ENCODE measurements at regions not wholly inside any gene's neighbourhood (a gene's known extent, or its start where the extent isn't known, plus 50 kb on each side); places are given as distances from the start of the nearest gene placed in this dataset.

DNA sequence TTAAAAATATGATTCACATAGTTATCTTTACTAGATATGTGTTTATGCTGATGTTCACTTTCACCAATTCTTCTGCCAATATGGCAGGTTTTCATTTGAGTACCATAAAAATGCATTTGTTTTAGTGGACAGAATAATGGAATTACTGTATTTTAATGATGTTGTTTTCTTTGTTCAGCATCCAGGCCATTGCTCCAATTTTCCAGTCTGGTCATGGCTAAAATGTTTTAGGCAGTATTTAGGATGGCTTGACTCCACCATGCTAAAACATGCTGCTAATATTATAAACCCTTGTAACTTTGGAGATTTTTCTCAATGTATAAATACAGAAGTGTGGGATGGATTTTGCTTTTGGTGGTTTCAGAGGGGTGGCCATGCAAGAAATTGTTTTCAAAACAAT, 273.0 kb upstream of the RPS23 start:
- Mint-ChIP-seq H3K27me3 (ENCODE audit: low read depth) (peaks cover 4% of the 10 kb centered on the region), H3K9me3 (no peaks in the 10 kb centered on the region), H3K4me3 (no peak overlapping the region), H3K27ac (peak overlapping the region; percentile 27 to 63 (median 61)), H3K4me1 (peaks cover 34% of the 10 kb centered on the region), H3K36me3 (ENCODE audit: low read depth) (no peaks in the 10 kb centered on the region)
- TF ChIP-seq, protein P1, sequence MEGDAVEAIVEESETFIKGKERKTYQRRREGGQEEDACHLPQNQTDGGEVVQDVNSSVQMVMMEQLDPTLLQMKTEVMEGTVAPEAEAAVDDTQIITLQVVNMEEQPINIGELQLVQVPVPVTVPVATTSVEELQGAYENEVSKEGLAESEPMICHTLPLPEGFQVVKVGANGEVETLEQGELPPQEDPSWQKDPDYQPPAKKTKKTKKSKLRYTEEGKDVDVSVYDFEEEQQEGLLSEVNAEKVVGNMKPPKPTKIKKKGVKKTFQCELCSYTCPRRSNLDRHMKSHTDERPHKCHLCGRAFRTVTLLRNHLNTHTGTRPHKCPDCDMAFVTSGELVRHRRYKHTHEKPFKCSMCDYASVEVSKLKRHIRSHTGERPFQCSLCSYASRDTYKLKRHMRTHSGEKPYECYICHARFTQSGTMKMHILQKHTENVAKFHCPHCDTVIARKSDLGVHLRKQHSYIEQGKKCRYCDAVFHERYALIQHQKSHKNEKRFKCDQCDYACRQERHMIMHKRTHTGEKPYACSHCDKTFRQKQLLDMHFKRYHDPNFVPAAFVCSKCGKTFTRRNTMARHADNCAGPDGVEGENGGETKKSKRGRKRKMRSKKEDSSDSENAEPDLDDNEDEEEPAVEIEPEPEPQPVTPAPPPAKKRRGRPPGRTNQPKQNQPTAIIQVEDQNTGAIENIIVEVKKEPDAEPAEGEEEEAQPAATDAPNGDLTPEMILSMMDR (IDR thresholded peaks at IDR 0.05; ENCODE audit: unreplicated experiment in 3 of 3), result no peak

DNA sequence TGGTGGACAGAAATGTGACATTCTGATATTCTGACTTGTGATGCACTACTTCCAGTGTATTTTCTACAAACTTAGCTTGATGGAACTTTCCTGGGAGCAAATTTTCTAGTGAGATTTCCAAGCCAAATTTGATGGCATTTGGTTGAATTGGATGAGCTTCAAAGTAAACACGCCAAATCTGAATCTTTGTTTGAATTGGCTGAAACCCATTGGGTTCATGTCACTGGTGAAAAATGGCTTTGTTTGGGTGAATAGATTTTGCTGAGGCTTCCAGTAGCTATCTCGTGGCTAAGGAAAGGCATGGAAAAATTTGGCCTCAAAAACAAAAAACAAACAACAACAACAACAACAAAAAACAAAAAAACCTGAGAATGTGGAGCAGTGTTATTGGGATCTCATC, 271.1 kb upstream of the RPS23 start:
- peaks cover 4% of the 10 kb centered on the region for H3K9me3 Mint-ChIP-seq
- no peak overlapping the region for H3K27ac Mint-ChIP-seq
- no peak overlapping the region for H3K4me3 Mint-ChIP-seq
- peaks cover 4% of the 10 kb centered on the region for H3K36me3 Mint-ChIP-seq (ENCODE audit: low read depth)
- peaks cover 4% of the 10 kb centered on the region for H3K27me3 Mint-ChIP-seq (ENCODE audit: low read depth)
- TF ChIP-seq, protein P1 (IDR thresholded peaks at IDR 0.05; ENCODE audit: unreplicated experiment in 3 of 3), result no peak
- H3K4me1 Mint-ChIP-seq, result peaks cover 29% of the 10 kb centered on the region

DNA sequence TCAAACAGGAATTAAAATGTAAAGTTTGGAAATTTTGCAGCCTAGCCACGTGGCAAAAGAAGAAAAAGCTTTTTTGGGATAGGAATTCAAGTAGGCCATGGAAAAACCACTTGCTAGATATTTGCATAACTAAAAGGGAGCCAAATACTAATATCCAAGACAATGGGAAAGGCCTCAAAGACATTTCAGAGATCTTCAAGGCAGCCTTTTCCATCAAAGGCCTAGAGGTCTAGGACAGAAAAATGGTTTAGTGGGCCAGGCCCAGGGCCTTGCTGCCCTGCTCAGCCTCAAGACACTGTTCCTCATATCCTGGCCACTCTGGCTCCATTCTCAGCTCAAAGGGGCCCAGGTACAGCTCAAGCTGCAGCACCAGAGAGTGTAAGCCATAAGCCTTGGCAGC, 265.9 kb upstream of the RPS23 start:
- peaks cover 4% of the 10 kb centered on the region for H3K27me3 Mint-ChIP-seq (ENCODE audit: low read depth)
- H3K4me3 Mint-ChIP-seq, result no peak overlapping the region
- H3K27ac Mint-ChIP-seq, result no peak overlapping the region
- peaks cover 4% of the 10 kb centered on the region for H3K36me3 Mint-ChIP-seq (ENCODE audit: low read depth)
- H3K9me3 Mint-ChIP-seq, result peaks cover 11% of the 10 kb centered on the region
- TF ChIP-seq, protein P1 (IDR thresholded peaks at IDR 0.05; ENCODE audit: unreplicated experiment in 3 of 3), result no peak
- no peaks in the 10 kb centered on the region for H3K4me1 Mint-ChIP-seq

DNA sequence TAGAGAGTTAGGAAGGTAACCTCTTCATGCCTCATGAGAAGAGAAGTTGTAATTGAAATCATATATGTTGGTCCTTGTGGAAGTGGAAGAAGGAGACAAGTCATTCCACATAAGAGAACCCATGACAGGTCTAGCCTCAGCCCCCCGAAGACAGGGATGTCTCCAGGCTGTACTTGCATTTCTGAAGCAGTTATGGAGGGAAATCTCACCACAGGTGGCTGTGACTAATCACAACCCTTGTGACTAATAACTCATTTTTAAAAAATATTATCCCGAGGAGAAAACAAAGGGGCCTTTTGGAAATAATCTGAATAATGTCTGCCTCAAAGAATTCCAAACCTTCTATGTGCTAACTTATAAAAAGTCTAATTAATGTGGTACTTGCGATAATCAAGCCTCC, 262.1 kb upstream of the RPS23 start:
- Mint-ChIP-seq H3K36me3 (ENCODE audit: low read depth) (no peaks in the 10 kb centered on the region), H3K27me3 (ENCODE audit: low read depth) (no peaks in the 10 kb centered on the region), H3K4me3 (no peak overlapping the region), H3K4me1 (peaks cover 19% of the 10 kb centered on the region), H3K9me3 (peaks cover 7% of the 10 kb centered on the region), H3K27ac (peak overlapping the region in 2 of 3 experiments; percentile 28 to 90)
- TF ChIP-seq, protein P1 (IDR thresholded peaks at IDR 0.05; ENCODE audit: unreplicated experiment in 3 of 3), result no peak

- TF ChIP-seq, protein P1 (IDR thresholded peaks at IDR 0.05; ENCODE audit: unreplicated experiment in 3 of 3), result no peak
- no peaks in the 10 kb centered on the region for H3K36me3 Mint-ChIP-seq (ENCODE audit: low read depth)
- peaks cover 12% of the 10 kb centered on the region for H3K9me3 Mint-ChIP-seq
- H3K4me3 Mint-ChIP-seq, result no peak overlapping the region
- H3K27ac Mint-ChIP-seq, result peak overlapping the region; percentile 89 to 90 (median 90)
- no peaks in the 10 kb centered on the region for H3K27me3 Mint-ChIP-seq (ENCODE audit: low read depth)
- H3K4me1 Mint-ChIP-seq, result peaks cover 26% of the 10 kb centered on the region
Observed at GRCh38 chr5:82538339-82539034, 260.3 kb upstream of the RPS23 start.

DNA sequence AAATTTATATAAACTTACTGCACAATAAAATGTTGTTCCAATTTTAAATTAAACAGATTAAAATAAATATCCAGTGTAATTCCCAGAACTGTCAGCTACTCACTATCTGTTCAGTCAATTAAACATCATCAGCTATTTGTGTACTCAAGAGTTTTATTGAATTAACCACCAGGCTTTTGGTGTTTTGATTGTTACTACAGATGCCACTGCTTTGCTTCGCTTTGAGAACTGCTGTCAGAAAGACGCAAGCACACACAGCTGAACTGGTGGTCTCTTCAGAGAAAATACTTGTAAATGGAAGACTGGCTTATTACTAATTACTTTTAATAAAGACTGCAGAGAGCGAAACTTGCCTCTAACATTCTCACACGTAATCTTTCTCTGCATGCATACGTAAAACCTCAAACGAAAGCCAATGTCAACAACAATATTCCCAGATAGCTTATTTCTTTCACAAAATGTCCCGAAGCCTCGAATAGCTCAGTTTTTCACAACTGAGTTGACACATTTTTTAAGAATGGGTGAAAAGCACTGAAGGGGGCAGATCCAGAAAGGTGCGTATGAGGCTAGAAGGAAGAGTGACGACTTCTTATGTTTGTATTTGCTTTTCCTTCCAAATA, 259.6 kb upstream of the RPS23 start:
- no peaks in the 10 kb centered on the region for H3K27me3 Mint-ChIP-seq (ENCODE audit: low read depth)
- no peaks in the 10 kb centered on the region for H3K36me3 Mint-ChIP-seq (ENCODE audit: low read depth)
- peaks cover 9% of the 10 kb centered on the region for H3K9me3 Mint-ChIP-seq
- H3K4me3 Mint-ChIP-seq, result no peak overlapping the region
- peaks cover 26% of the 10 kb centered on the region for H3K4me1 Mint-ChIP-seq
- peak overlapping the region; percentile 89 to 90 (median 90) for H3K27ac Mint-ChIP-seq
- TF ChIP-seq, protein P1 (IDR thresholded peaks at IDR 0.05; ENCODE audit: unreplicated experiment in 3 of 3), result no peak

All from nephron (organoid).